ENCODE measurements at regions not wholly inside any gene's neighbourhood (a gene's known extent, or its start where the extent isn't known, plus 50 kb on each side); places are given as distances from the start of the nearest gene placed in this dataset.

- Histone ChIP-seq H3K79me2 (ENCODE audit: control insufficient read depth, insufficient read depth, low read length) (no peaks in the 10 kb centered on the region), H3K9ac (ENCODE audit: control insufficient read depth, extremely low read depth, insufficient read depth, low read length) (no peak overlapping the region), H3K4me2 (ENCODE audit: control insufficient read depth, extremely low read depth, insufficient read depth, low read depth, low read length) (no peak overlapping the region), H3K4me3 (ENCODE audit: control insufficient read depth in 2 of 3, extremely low read depth in 1 of 3, insufficient read depth in 2 of 3, low read depth in 1 of 3, low read length in 3 of 3) (no peak overlapping the region), H3K4me1 (ENCODE audit: control insufficient read depth, extremely low read depth, insufficient read depth, low read length) (no peaks in the 10 kb centered on the region), H3K36me3 (ENCODE audit: control insufficient read depth in 2 of 2, extremely low read depth in 1 of 2, insufficient read depth in 2 of 2, low read length in 2 of 2) (no peaks in the 10 kb centered on the region), H2AFZ (ENCODE audit: control insufficient read depth, low read length) (no peak overlapping the region), H4K20me1 (ENCODE audit: control insufficient read depth, extremely low read depth, insufficient read depth, low read length) (no peaks in the 10 kb centered on the region), H3K9me3 (ENCODE audit: control insufficient read depth, low read depth, low read length) (no peaks in the 10 kb centered on the region), H3K9me1 (ENCODE audit: control insufficient read depth, extremely low read depth, insufficient read depth, low read length) (no peaks in the 10 kb centered on the region), H3K27ac (ENCODE audit: control insufficient read depth, insufficient read depth, low read length) (no peak overlapping the region), H3K27me3 (ENCODE audit: control insufficient read depth, extremely low read depth, insufficient read depth, low read length) (no peaks in the 10 kb centered on the region)
- no peak for DNase-seq (ENCODE audit: low read depth, low spot score)
- TF ChIP-seq, protein P1, sequence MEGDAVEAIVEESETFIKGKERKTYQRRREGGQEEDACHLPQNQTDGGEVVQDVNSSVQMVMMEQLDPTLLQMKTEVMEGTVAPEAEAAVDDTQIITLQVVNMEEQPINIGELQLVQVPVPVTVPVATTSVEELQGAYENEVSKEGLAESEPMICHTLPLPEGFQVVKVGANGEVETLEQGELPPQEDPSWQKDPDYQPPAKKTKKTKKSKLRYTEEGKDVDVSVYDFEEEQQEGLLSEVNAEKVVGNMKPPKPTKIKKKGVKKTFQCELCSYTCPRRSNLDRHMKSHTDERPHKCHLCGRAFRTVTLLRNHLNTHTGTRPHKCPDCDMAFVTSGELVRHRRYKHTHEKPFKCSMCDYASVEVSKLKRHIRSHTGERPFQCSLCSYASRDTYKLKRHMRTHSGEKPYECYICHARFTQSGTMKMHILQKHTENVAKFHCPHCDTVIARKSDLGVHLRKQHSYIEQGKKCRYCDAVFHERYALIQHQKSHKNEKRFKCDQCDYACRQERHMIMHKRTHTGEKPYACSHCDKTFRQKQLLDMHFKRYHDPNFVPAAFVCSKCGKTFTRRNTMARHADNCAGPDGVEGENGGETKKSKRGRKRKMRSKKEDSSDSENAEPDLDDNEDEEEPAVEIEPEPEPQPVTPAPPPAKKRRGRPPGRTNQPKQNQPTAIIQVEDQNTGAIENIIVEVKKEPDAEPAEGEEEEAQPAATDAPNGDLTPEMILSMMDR (optimal IDR thresholded peaks at IDR 0.05 in 1 of 3, IDR thresholded peaks at IDR 0.05 in 1 of 3, conservative IDR thresholded peaks at IDR 0.05 in 1 of 3; ENCODE audit: extremely low read depth in 1 of 3, insufficient read depth in 2 of 3, low read length in 3 of 3), result no peak
- TF ChIP-seq EZH2 (IDR thresholded peaks at IDR 0.05; ENCODE audit: low read length), result no peak
- no peak for FAIRE-seq
- dilution Hi-C loops (cut with MboI; ENCODE audit: extremely low pct_ligation_motif_present, low sequenced_read_pairs), result no loop called here
Observed at GRCh38 chr12:22765421-22766130, 140.6 kb downstream of the ETNK1 start.

GRCh38 chr12:22766911-22767420 is 142.0 kb downstream of the ETNK1 start:
- FAIRE-seq, result no peak
- Histone ChIP-seq H4K20me1 (ENCODE audit: control insufficient read depth, extremely low read depth, insufficient read depth, low read length) (no peaks in the 10 kb centered on the region), H3K27me3 (ENCODE audit: control insufficient read depth, extremely low read depth, insufficient read depth, low read length) (no peaks in the 10 kb centered on the region), H3K27ac (ENCODE audit: control insufficient read depth, insufficient read depth, low read length) (no peak overlapping the region), H3K9me3 (ENCODE audit: control insufficient read depth, low read depth, low read length) (no peaks in the 10 kb centered on the region), H3K36me3 (ENCODE audit: control insufficient read depth in 2 of 2, extremely low read depth in 1 of 2, insufficient read depth in 2 of 2, low read length in 2 of 2) (no peaks in the 10 kb centered on the region), H3K9me1 (ENCODE audit: control insufficient read depth, extremely low read depth, insufficient read depth, low read length) (no peaks in the 10 kb centered on the region), H3K4me1 (ENCODE audit: control insufficient read depth, extremely low read depth, insufficient read depth, low read length) (no peaks in the 10 kb centered on the region), H3K9ac (ENCODE audit: control insufficient read depth, extremely low read depth, insufficient read depth, low read length) (no peak overlapping the region), H3K4me2 (ENCODE audit: control insufficient read depth, extremely low read depth, insufficient read depth, low read depth, low read length) (no peak overlapping the region), H3K4me3 (ENCODE audit: control insufficient read depth in 2 of 3, extremely low read depth in 1 of 3, insufficient read depth in 2 of 3, low read depth in 1 of 3, low read length in 3 of 3) (no peak overlapping the region), H3K79me2 (ENCODE audit: control insufficient read depth, insufficient read depth, low read length) (no peaks in the 10 kb centered on the region), H2AFZ (ENCODE audit: control insufficient read depth, low read length) (no peak overlapping the region)
- no peak for TF ChIP-seq EZH2 (IDR thresholded peaks at IDR 0.05; ENCODE audit: low read length)
- TF ChIP-seq, protein P1 (optimal IDR thresholded peaks at IDR 0.05 in 1 of 3, IDR thresholded peaks at IDR 0.05 in 1 of 3, conservative IDR thresholded peaks at IDR 0.05 in 1 of 3; ENCODE audit: extremely low read depth in 1 of 3, insufficient read depth in 2 of 3, low read length in 3 of 3), result no peak
- no peak for DNase-seq (ENCODE audit: low read depth, low spot score)
- dilution Hi-C loops (cut with MboI; ENCODE audit: extremely low pct_ligation_motif_present, low sequenced_read_pairs), result no loop called here

Measured in keratinocyte (primary cell).